Liver (tissue), 8 donors: ENCODE measurements at regions not wholly inside any gene's neighbourhood (a gene's known extent, or its start where the extent isn't known, plus 50 kb on each side); places are given as distances from the start of the nearest gene placed in this dataset.

Experiments
- DNase-seq: peaks from one replicate; pipeline ENCODE4 v3.0.0-alpha.2; 2017; ENCODE audit warnings: low spot score
- H3K27ac ChIP-seq, 2 donors: one replicate each; pipeline ENCODE4 v1.7.0; 2013; ENCODE audit warnings: inconsistent platforms in 2 of 2, low read length in 2 of 2, control low read depth in 1 of 2, low read depth in 1 of 2, mild to moderate bottlenecking in 1 of 2
- H3K27me3 ChIP-seq, 4 donors: one replicate each; pipeline versions ENCODE4 v1.6.1 to v1.7.0; 2013; ENCODE audit warnings: low read length in 3 of 4, inconsistent platforms in 1 of 4, mild to moderate bottlenecking in 1 of 4, moderate library complexity in 1 of 4; ENCODE audit not compliant: control insufficient read depth in 4 of 4, insufficient read depth in 4 of 4
- H3K36me3 ChIP-seq, 4 donors: one replicate each; pipeline versions ENCODE4 v1.6.1 to v1.7.0; 2013; ENCODE audit warnings: low read length in 3 of 4, mild to moderate bottlenecking in 3 of 4, low read depth in 1 of 4, moderate library complexity in 1 of 4; ENCODE audit not compliant: control insufficient read depth in 4 of 4, insufficient read depth in 3 of 4
- H3K4me1 ChIP-seq, 4 donors: one replicate each; pipeline versions ENCODE4 v1.6.1 to v1.7.0; 2013; ENCODE audit warnings: low read length in 3 of 4, mild to moderate bottlenecking in 3 of 4, moderate library complexity in 1 of 4; ENCODE audit not compliant: control insufficient read depth in 4 of 4, insufficient read depth in 4 of 4
- H3K4me3 ChIP-seq, 3 donors: one replicate each; pipeline versions ENCODE4 v1.6.1 to v1.7.0; 2013; ENCODE audit warnings: low read length in 3 of 3, control low read depth in 1 of 3, low read depth in 1 of 3, mild to moderate bottlenecking in 1 of 3
- H3K9ac ChIP-seq, 2 donors: one replicate each; pipeline ENCODE4 v1.7.0; 2013; ENCODE audit warnings: low read length in 2 of 2, mild to moderate bottlenecking in 2 of 2, moderate library complexity in 2 of 2, control low read depth in 1 of 2, low read depth in 1 of 2
- H3K9me3 ChIP-seq, 4 donors: one replicate each; pipeline versions ENCODE4 v1.6.1 to v1.7.0; 2013; ENCODE audit warnings: low read length in 3 of 4; ENCODE audit not compliant: control insufficient read depth in 4 of 4
- EGR1 ChIP-seq, 2 donors: IDR thresholded peaks; 2 replicates each; pipeline ENCODE4 v1.6.1; 2016 to 2018; ENCODE audit warnings: antibody characterized with exemption in 2 of 2, low read depth in 2 of 2
- FOXA1 ChIP-seq: IDR thresholded peaks from 2 replicates; pipeline ENCODE4 v1.6.1; 2016; ENCODE audit warnings: antibody characterized with exemption
- FOXA2 ChIP-seq: IDR thresholded peaks from 2 replicates; pipeline ENCODE4 v1.6.1; 2016; ENCODE audit warnings: antibody characterized with exemption
- GABPA ChIP-seq, 2 donors: IDR thresholded peaks in 1 of 2; conservative IDR thresholded peaks in 1 of 2; 2 replicates each; pipeline ENCODE4 v1.6.1; 2016; ENCODE audit warnings: antibody characterized with exemption in 2 of 2, mild to moderate bottlenecking in 1 of 2, moderate library complexity in 1 of 2
- HNF4G ChIP-seq: IDR thresholded peaks from 2 replicates; pipeline ENCODE4 v1.6.1; 2016; ENCODE audit warnings: antibody characterized with exemption
- JUND ChIP-seq, 2 donors: IDR thresholded peaks; 2 replicates each; pipeline ENCODE4 v1.6.1; 2016; ENCODE audit warnings: antibody characterized with exemption in 2 of 2
- RAD21 ChIP-seq, 2 donors: IDR thresholded peaks; 2 replicates each; pipeline ENCODE4 v1.6.1; 2016; ENCODE audit warnings: antibody characterized with exemption in 2 of 2, mild to moderate bottlenecking in 2 of 2
- RXRA ChIP-seq, 2 donors: IDR thresholded peaks; 2 replicates each; pipeline ENCODE4 v1.6.1; 2017 to 2018; ENCODE audit warnings: antibody characterized with exemption in 2 of 2, mild to moderate bottlenecking in 1 of 2
- SP1 ChIP-seq: IDR thresholded peaks from 2 replicates; pipeline ENCODE4 v1.6.1; 2018; ENCODE audit warnings: antibody characterized with exemption, mild to moderate bottlenecking
- TAF1 ChIP-seq: conservative IDR thresholded peaks from 2 replicates; pipeline ENCODE4 v1.6.1; 2016; ENCODE audit warnings: antibody characterized with exemption, mild to moderate bottlenecking
- WGBS: extraction: QIAGEN DNeasy Blood & Tissue Kit; methylation state at CpG from one replicate; pipeline ENCODE4 v1.1.7; 2013; 5-methylcytosine and 5-hydroxymethylcytosine counted together
- TF ChIP-seq, protein P1 (sequence below): IDR thresholded peaks from 2 replicates; pipeline ENCODE4 v1.6.1; 2016; ENCODE audit warnings: antibody characterized with exemption
- TF ChIP-seq, protein P2 (sequence below): fragments of 150-350 bp; IDR thresholded peaks from 2 replicates; pipeline ENCODE4 v1.5.1; 2017; ENCODE audit warnings: improper control_type of control experiment, low read depth, low read length; ENCODE audit not compliant: missing input control
- TF ChIP-seq, protein P3 (sequence below): IDR thresholded peaks from 2 replicates; pipeline ENCODE4 v1.6.1; 2016; ENCODE audit warnings: antibody characterized with exemption
- TF ChIP-seq, protein P4 (sequence below): IDR thresholded peaks from 2 replicates; pipeline ENCODE4 v1.6.1; 2016; ENCODE audit warnings: antibody characterized with exemption
- TF ChIP-seq, protein P5 (sequence below): IDR thresholded peaks from 2 replicates; pipeline ENCODE4 v1.6.1; 2016; ENCODE audit warnings: antibody characterized with exemption, mild to moderate bottlenecking
- donor health status: healthy.
- donor health status: healthy.
- donor health status: healthy.
- donor health status: healthy.
- donor health status: healthy.

DNA sequence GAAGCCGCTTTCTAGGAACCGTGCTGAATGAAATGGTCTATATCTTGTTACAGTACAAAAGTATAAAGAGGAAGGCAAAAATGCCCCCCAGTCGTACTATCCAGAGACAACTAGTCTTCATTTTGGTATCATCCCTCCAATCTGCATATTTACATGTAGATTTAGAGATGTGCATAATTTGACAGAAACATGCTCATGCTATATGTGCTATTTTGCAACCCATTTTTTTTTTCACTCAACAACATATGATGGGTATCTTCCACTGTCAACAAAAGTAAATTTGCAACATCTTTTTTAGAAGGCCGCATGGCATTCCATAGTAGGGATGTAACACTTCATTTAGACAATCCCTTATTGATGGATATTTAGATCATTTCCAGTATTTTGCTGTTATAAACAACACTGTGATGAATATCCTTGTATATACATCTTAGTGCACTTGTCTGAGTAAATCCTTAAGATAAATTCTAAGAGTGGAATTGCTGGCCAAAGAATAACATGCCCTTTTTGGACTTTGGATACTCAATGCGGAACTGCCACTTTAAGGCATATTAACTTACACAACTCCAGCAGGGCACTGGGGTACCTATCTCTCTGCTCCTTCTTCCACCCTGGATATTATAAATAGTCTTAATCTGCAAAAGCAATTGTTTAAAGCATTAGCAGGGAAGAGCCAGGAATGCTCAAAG is 71.1 kb upstream of the SH3PXD2B start:
- 90% methylated on average over 5 of the region's 5 CpGs for WGBS
- DNase-seq, result no peak
- Histone ChIP-seq H3K36me3 (no peaks in the 10 kb centered on the region), H3K9ac (no peak overlapping the region), H3K27me3 (no peaks in the 10 kb centered on the region), H3K4me3 (no peak overlapping the region), H3K27ac (no peak overlapping the region), H3K9me3 (no peaks in the 10 kb centered on the region), H3K4me1 (no peaks in the 10 kb centered on the region)
- no peak for TF ChIP-seq RXRA (IDR thresholded peaks at IDR 0.05)
- no peak for TF ChIP-seq HNF4G
- TF ChIP-seq, protein P1, sequence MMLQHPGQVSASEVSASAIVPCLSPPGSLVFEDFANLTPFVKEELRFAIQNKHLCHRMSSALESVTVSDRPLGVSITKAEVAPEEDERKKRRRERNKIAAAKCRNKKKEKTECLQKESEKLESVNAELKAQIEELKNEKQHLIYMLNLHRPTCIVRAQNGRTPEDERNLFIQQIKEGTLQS, result no peak
- no peak for TF ChIP-seq GABPA (IDR thresholded peaks at IDR 0.05 in 1 of 2, conservative IDR thresholded peaks at IDR 0.05 in 1 of 2)
- no peak for TF ChIP-seq SP1
- TF ChIP-seq JUND (IDR thresholded peaks at IDR 0.05), result no peak
- TF ChIP-seq, protein P2, sequence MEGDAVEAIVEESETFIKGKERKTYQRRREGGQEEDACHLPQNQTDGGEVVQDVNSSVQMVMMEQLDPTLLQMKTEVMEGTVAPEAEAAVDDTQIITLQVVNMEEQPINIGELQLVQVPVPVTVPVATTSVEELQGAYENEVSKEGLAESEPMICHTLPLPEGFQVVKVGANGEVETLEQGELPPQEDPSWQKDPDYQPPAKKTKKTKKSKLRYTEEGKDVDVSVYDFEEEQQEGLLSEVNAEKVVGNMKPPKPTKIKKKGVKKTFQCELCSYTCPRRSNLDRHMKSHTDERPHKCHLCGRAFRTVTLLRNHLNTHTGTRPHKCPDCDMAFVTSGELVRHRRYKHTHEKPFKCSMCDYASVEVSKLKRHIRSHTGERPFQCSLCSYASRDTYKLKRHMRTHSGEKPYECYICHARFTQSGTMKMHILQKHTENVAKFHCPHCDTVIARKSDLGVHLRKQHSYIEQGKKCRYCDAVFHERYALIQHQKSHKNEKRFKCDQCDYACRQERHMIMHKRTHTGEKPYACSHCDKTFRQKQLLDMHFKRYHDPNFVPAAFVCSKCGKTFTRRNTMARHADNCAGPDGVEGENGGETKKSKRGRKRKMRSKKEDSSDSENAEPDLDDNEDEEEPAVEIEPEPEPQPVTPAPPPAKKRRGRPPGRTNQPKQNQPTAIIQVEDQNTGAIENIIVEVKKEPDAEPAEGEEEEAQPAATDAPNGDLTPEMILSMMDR, result no peak
- no peak for TF ChIP-seq FOXA1
- TF ChIP-seq, protein P3, sequence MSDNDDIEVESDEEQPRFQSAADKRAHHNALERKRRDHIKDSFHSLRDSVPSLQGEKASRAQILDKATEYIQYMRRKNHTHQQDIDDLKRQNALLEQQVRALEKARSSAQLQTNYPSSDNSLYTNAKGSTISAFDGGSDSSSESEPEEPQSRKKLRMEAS, result no peak
- no peak for TF ChIP-seq TAF1
- TF ChIP-seq, protein P4, sequence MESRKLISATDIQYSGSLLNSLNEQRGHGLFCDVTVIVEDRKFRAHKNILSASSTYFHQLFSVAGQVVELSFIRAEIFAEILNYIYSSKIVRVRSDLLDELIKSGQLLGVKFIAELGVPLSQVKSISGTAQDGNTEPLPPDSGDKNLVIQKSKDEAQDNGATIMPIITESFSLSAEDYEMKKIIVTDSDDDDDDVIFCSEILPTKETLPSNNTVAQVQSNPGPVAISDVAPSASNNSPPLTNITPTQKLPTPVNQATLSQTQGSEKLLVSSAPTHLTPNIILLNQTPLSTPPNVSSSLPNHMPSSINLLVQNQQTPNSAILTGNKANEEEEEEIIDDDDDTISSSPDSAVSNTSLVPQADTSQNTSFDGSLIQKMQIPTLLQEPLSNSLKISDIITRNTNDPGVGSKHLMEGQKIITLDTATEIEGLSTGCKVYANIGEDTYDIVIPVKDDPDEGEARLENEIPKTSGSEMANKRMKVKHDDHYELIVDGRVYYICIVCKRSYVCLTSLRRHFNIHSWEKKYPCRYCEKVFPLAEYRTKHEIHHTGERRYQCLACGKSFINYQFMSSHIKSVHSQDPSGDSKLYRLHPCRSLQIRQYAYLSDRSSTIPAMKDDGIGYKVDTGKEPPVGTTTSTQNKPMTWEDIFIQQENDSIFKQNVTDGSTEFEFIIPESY, result no peak
- no peak for TF ChIP-seq EGR1 (IDR thresholded peaks at IDR 0.05; ENCODE audit: low read depth in 2 of 2)

DNA sequence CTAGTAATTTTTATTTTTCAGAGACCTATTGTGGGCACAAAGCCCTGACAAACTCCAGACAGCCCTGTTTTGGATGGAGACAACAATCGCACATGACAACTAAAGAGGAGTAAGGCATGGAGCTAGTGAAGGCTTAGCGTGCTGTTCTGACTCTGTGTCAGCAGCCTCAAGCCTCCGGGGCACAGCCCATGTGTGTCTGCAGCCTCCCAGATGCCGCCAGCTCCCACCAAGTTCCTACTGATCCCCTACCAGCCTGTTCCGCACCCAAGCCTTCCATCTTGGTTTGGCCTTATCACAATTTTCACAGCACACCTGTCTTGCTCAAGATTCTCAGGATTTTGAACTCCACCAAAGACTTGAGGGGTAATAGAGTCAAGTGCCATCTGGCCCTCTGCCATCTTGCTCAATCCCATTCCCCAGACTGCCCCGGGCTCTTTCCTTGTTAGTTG is 70.3 kb upstream of the SH3PXD2B start:
- no peak overlapping the region for H3K27ac ChIP-seq
- no peaks in the 10 kb centered on the region for H3K4me1 ChIP-seq
- no peaks in the 10 kb centered on the region for H3K9me3 ChIP-seq
- DNase-seq, result no peak
- no peak overlapping the region for H3K4me3 ChIP-seq
- H3K9ac ChIP-seq, result no peak overlapping the region
- H3K36me3 ChIP-seq, result no peaks in the 10 kb centered on the region
- 78% methylated on average over 6 of the region's 6 CpGs for WGBS
- H3K27me3 ChIP-seq, result no peaks in the 10 kb centered on the region
- TF ChIP-seq, protein P5, sequence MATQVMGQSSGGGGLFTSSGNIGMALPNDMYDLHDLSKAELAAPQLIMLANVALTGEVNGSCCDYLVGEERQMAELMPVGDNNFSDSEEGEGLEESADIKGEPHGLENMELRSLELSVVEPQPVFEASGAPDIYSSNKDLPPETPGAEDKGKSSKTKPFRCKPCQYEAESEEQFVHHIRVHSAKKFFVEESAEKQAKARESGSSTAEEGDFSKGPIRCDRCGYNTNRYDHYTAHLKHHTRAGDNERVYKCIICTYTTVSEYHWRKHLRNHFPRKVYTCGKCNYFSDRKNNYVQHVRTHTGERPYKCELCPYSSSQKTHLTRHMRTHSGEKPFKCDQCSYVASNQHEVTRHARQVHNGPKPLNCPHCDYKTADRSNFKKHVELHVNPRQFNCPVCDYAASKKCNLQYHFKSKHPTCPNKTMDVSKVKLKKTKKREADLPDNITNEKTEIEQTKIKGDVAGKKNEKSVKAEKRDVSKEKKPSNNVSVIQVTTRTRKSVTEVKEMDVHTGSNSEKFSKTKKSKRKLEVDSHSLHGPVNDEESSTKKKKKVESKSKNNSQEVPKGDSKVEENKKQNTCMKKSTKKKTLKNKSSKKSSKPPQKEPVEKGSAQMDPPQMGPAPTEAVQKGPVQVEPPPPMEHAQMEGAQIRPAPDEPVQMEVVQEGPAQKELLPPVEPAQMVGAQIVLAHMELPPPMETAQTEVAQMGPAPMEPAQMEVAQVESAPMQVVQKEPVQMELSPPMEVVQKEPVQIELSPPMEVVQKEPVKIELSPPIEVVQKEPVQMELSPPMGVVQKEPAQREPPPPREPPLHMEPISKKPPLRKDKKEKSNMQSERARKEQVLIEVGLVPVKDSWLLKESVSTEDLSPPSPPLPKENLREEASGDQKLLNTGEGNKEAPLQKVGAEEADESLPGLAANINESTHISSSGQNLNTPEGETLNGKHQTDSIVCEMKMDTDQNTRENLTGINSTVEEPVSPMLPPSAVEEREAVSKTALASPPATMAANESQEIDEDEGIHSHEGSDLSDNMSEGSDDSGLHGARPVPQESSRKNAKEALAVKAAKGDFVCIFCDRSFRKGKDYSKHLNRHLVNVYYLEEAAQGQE, result no peak
- TF ChIP-seq FOXA2 (no peak), SP1 (no peak), RAD21 (IDR thresholded peaks at IDR 0.05) (no peak)
- TF ChIP-seq, protein P4, result no peak
